CD4-positive, alpha-beta T cell (primary cell): ENCODE measurements at regions not wholly inside any gene's neighbourhood (a gene's known extent, or its start where the extent isn't known, plus 50 kb on each side); places are given as distances from the start of the nearest gene placed in this dataset.

Source experiments
- ATAC-seq: fragments of 200-7000 bp; cut with Tn5 transposase; one replicate; pipeline ENCODE4 v1.10.0; 2022; ENCODE audit warnings: mild to moderate bottlenecking; ENCODE audit not compliant: poor library complexity
- CTCF ChIA-PET: fragments of 350-600 bp; sonication (Branson Sonifier 250); formaldehyde crosslinking; loops from one replicate; lab custom pipeline; 2021; ENCODE audit warnings: antibody characterized with exemption, inconsistent platforms; lab: Charles Lee
- POLR2A ChIA-PET: fragments of 350-600 bp; sonication (Branson Sonifier 250); formaldehyde crosslinking; loops from one replicate; lab custom pipeline; 2021; ENCODE audit warnings: antibody characterized with exemption, inconsistent platforms; lab: Charles Lee
- DNase-seq, 14 experiments: peaks; one replicate each; pipeline ENCODE4 v3.0.0-alpha.2; 2013 to 2020; ENCODE audit warnings: mixed read lengths in 2 of 14
- H3K27ac ChIP-seq, 2 donors: one replicate each; pipeline versions ENCODE4 v1.5.1 to v1.7.0; 2013; ENCODE audit warnings: low read length in 2 of 2, low read depth in 1 of 2, mild to moderate bottlenecking in 1 of 2
- H3K27me3 ChIP-seq, 2 experiments: 1 replicate in 1 of 2; 2 replicates in 1 of 2; pipeline versions ENCODE4 v1.6.1 to v1.7.0; 2013; ENCODE audit warnings: low read length in 2 of 2, control low read depth in 1 of 2, mild to moderate bottlenecking in 1 of 2, moderate library complexity in 1 of 2; ENCODE audit not compliant: insufficient read depth in 2 of 2, control insufficient read depth in 1 of 2
- H3K36me3 ChIP-seq: one replicate; pipeline ENCODE4 v1.6.1; 2013; ENCODE audit warnings: low read length, control low read depth; ENCODE audit not compliant: insufficient read depth
- H3K4me1 ChIP-seq: one replicate; pipeline ENCODE4 v1.6.1; 2013; ENCODE audit warnings: low read length, control low read depth; ENCODE audit not compliant: insufficient read depth
- H3K4me3 ChIP-seq: one replicate; pipeline ENCODE4 v1.5.1; 2013; ENCODE audit warnings: mild to moderate bottlenecking, low read length, moderate library complexity
- H3K9me3 ChIP-seq, 2 experiments: 1 replicate in 1 of 2; 2 replicates in 1 of 2; pipeline versions ENCODE4 v1.6.1 to v1.7.0; 2013; ENCODE audit warnings: low read length in 2 of 2, mild to moderate bottlenecking in 2 of 2, control low read depth in 1 of 2, moderate library complexity in 1 of 2; ENCODE audit not compliant: control insufficient read depth in 1 of 2, insufficient read depth in 1 of 2
- H3K27ac Mint-ChIP-seq: one replicate; pipeline ENCODE4 v1.8.0; 2020; ENCODE audit warnings: mixed read lengths
- H3K27me3 Mint-ChIP-seq: one replicate; pipeline ENCODE4 v1.8.0; 2021; ENCODE audit warnings: mixed read lengths
- H3K36me3 Mint-ChIP-seq: one replicate; pipeline ENCODE4 v1.8.0; 2021; ENCODE audit warnings: low read depth, mixed read lengths
- H3K4me1 Mint-ChIP-seq: one replicate; pipeline ENCODE4 v1.8.0; 2021; ENCODE audit warnings: low read depth, mixed read lengths
- H3K4me3 Mint-ChIP-seq: one replicate; pipeline ENCODE4 v1.8.0; 2020; ENCODE audit warnings: mild to moderate bottlenecking, mixed read lengths
- H3K9me3 Mint-ChIP-seq: one replicate; pipeline ENCODE4 v1.8.0; 2020; ENCODE audit warnings: mixed read lengths
- CTCF ChIP-seq: fragments of 200-600 bp; IDR thresholded peaks from one replicate; pipeline ENCODE4 v1.8.0; 2022; ENCODE audit warnings: antibody characterized with exemption, mild to moderate bottlenecking
- intact Hi-C, 2 experiments: fragments of 100-400 bp; cut with DNase I in 1 of 2; cut with micrococcal nuclease in 1 of 2; formaldehyde crosslinking; loops; one replicate each; pipeline versions ENCODE4 v1.15.1 to v1.9.0; 2023 to 2025; cut with DNase I, micrococcal nuclease

GRCh38 chr12:97194546-97194945, 268.1 kb upstream of the RMST start:
- H3K27ac Mint-ChIP-seq: no peak overlapping the region
- CTCF ChIA-PET: no interaction called here
- H3K27me3 ChIP-seq: no peaks in the 10 kb centered on the region

GRCh38 chr12:97200181-97200580, 262.4 kb upstream of the RMST start:
- no peak for ATAC-seq
- H3K4me1 ChIP-seq: no peaks in the 10 kb centered on the region
- H3K27ac ChIP-seq: no peak overlapping the region
- H3K36me3 ChIP-seq: no peaks in the 10 kb centered on the region
- ChIA-PET CTCF (no interaction called here), POLR2A (no interaction called here)
- H3K4me3 ChIP-seq: no peak overlapping the region
- intact Hi-C loops: no loop called here
- no peaks in the 10 kb centered on the region for H3K9me3 ChIP-seq
- H3K27me3 ChIP-seq: no peaks in the 10 kb centered on the region
- no peaks in the 10 kb centered on the region for H3K9me3 Mint-ChIP-seq
- DNase-seq: no peak
- no peaks in the 10 kb centered on the region for H3K36me3 Mint-ChIP-seq
- TF ChIP-seq CTCF: no peak
- H3K4me1 Mint-ChIP-seq: no peaks in the 10 kb centered on the region
- H3K27me3 Mint-ChIP-seq: peaks cover 4% of the 10 kb centered on the region
- H3K4me3 Mint-ChIP-seq: no peak overlapping the region
- no peak overlapping the region for H3K27ac Mint-ChIP-seq

More at GRCh38 chr12:97194546-97194945, 268.1 kb upstream of the RMST start:
- Mint-ChIP-seq H3K36me3 (no peaks in the 10 kb centered on the region), H3K4me3 (no peak overlapping the region), H3K4me1 (no peaks in the 10 kb centered on the region), H3K27me3 (no peaks in the 10 kb centered on the region), H3K9me3 (peaks cover 5% of the 10 kb centered on the region)
- Histone ChIP-seq H3K4me1 (no peaks in the 10 kb centered on the region), H3K4me3 (no peak overlapping the region), H3K9me3 (peaks cover 0 to 3% of the 10 kb centered on the region in 2 experiments), H3K36me3 (no peaks in the 10 kb centered on the region), H3K27ac (no peak overlapping the region)
- no peak for DNase-seq
- intact Hi-C loops: no loop called here
- no peak for TF ChIP-seq CTCF
- no peak for ATAC-seq
- POLR2A ChIA-PET: no interaction called here

GRCh38 chr12:97203408-97203807, 259.2 kb upstream of the RMST start:
- Mint-ChIP-seq H3K27me3 (peaks cover 4% of the 10 kb centered on the region), H3K27ac (no peak overlapping the region), H3K4me3 (no peak overlapping the region), H3K36me3 (no peaks in the 10 kb centered on the region), H3K4me1 (no peaks in the 10 kb centered on the region), H3K9me3 (peaks cover 2% of the 10 kb centered on the region)
- Histone ChIP-seq H3K27me3 (no peaks in the 10 kb centered on the region), H3K9me3 (no peaks in the 10 kb centered on the region), H3K4me1 (no peaks in the 10 kb centered on the region), H3K27ac (no peak overlapping the region), H3K36me3 (no peaks in the 10 kb centered on the region), H3K4me3 (no peak overlapping the region)
- POLR2A ChIA-PET: no interaction called here
- DNase-seq: no peak
- CTCF ChIA-PET: no interaction called here
- ATAC-seq: no peak
- TF ChIP-seq CTCF: no peak
- intact Hi-C loops: no loop called here
